PC-9 (cell line): ENCODE measurements at regions not wholly inside any gene's neighbourhood (a gene's known extent, or its start where the extent isn't known, plus 50 kb on each side); places are given as distances from the start of the nearest gene placed in this dataset.
"Not testable (repeated sequence)": the region's sequence is repeated elsewhere in the genome, so short reads cannot be mapped to it uniquely, and the experiment has no call there.

Experiments
- BruUV-seq: library from RNA; stranded (reverse); fragments of 400-500 nt; replicated peaks from 2 replicates; lab custom pipeline; 2021; lab: Mats Ljungman, UMichigan
- CTCF ChIA-PET: fragments of 300-600 bp; sonication (Branson Sonifier 250); formaldehyde crosslinking; loops from one replicate; lab custom pipeline; 2022; ENCODE audit warnings: antibody characterized with exemption; lab: Charles Lee
- POLR2A ChIA-PET: fragments of 300-600 bp; sonication (Branson Sonifier 250); formaldehyde crosslinking; loops from one replicate; lab custom pipeline; 2022; ENCODE audit warnings: antibody characterized with exemption; ENCODE audit not compliant: unreplicated experiment; lab: Charles Lee
- DNase-seq, 2 experiments: peaks; one replicate each; pipeline versions ENCODE4 v3.0.0 to v3.0.0-alpha.2; 2015 to 2022; ENCODE audit warnings: mixed read lengths in 1 of 2
- H2AFZ ChIP-seq: fragments of 200-600 bp; sonication (generic); 2 replicates; pipeline ENCODE4 v1.8.1; 2017; ENCODE audit warnings: antibody characterized with exemption
- H3F3A ChIP-seq: fragments of 200-600 bp; sonication (generic); 2 replicates; pipeline ENCODE4 v1.8.1; 2017; ENCODE audit warnings: antibody characterized with exemption, mild to moderate bottlenecking, low read depth; ENCODE audit not compliant: insufficient read depth
- H3K27ac ChIP-seq: fragments of 200-600 bp; sonication (generic); 2 replicates; pipeline ENCODE4 v1.6.1; 2016; ENCODE audit warnings: mixed run types
- H3K27me3 ChIP-seq: fragments of 200-600 bp; sonication (generic); 2 replicates; pipeline ENCODE4 v1.6.1; 2016; ENCODE audit warnings: low read depth, mixed run types; ENCODE audit not compliant: insufficient read depth
- H3K36me3 ChIP-seq: fragments of 200-600 bp; sonication (generic); 2 replicates; pipeline ENCODE4 v1.6.1; 2016; ENCODE audit warnings: low read depth, mixed run types
- H3K4me1 ChIP-seq: fragments of 200-600 bp; sonication (generic); replicated peaks from 2 replicates; pipeline ENCODE4 v1.6.1; 2016; ENCODE audit warnings: mixed run types; ENCODE audit not compliant: insufficient read depth
- H3K4me2 ChIP-seq: fragments of 200-600 bp; sonication (generic); 2 replicates; pipeline ENCODE4 v1.6.1; 2017; ENCODE audit warnings: mixed run types
- H3K4me3 ChIP-seq: fragments of 200-600 bp; sonication (generic); 2 replicates; pipeline ENCODE4 v1.6.1; 2016; ENCODE audit warnings: mixed run types
- H3K79me2 ChIP-seq: fragments of 200-600 bp; sonication (generic); 2 replicates; pipeline ENCODE4 v1.6.1; 2017; ENCODE audit warnings: low read depth, mixed run types
- H3K9me2 ChIP-seq: fragments of 200-600 bp; sonication (generic); 2 replicates; pipeline ENCODE4 v1.8.1; 2017; ENCODE audit warnings: mild to moderate bottlenecking; ENCODE audit not compliant: insufficient read depth
- H3K9me3 ChIP-seq: fragments of 200-600 bp; sonication (generic); 2 replicates; pipeline ENCODE4 v1.8.1; 2016; ENCODE audit warnings: low read depth; ENCODE audit not compliant: insufficient read depth
- H4K20me1 ChIP-seq: fragments of 200-600 bp; sonication (generic); 2 replicates; pipeline ENCODE4 v1.8.1; 2017; ENCODE audit not compliant: insufficient read depth
- CTCF ChIP-seq: fragments of 200-600 bp; sonication (generic); conservative IDR thresholded peaks from 2 replicates; pipeline ENCODE4 v1.6.1; 2017; ENCODE audit warnings: mixed run types, antibody characterized with exemption, mild to moderate bottlenecking, moderate library complexity
- EZH2 ChIP-seq: fragments of 200-600 bp; sonication (generic); IDR thresholded peaks from 2 replicates; pipeline ENCODE4 v1.8.0; 2017; ENCODE audit warnings: antibody characterized with exemption, low read depth
- intact Hi-C: fragments of 100-400 bp; cut with micrococcal nuclease; formaldehyde crosslinking; loops from one replicate; pipeline ENCODE4 v1.10.0; 2022; ENCODE audit not compliant: unreplicated experiment

GRCh38 chr1:83125456-83125855 lies 873.5 kb downstream of the TTLL7 start:
- Histone ChIP-seq H3K27ac (no peak overlapping the region), H3K9me2 (peaks cover 8% of the 10 kb centered on the region; the same call in 1 of the 2 replicates), H3K79me2 (no peaks in the 10 kb centered on the region), H2AFZ (no peak overlapping the region), H3K4me2 (no peak overlapping the region), H4K20me1 (no peaks in the 10 kb centered on the region), H3K4me3 (no peak overlapping the region), H3K9me3 (no peaks in the 10 kb centered on the region), H3K4me1 (no peaks in the 10 kb centered on the region), H3K36me3 (no peaks in the 10 kb centered on the region), H3F3A (no peaks in the 10 kb centered on the region), H3K27me3 (no peaks in the 10 kb centered on the region)
- CTCF ChIA-PET = no interaction called here
- TF ChIP-seq EZH2 (no peak), CTCF (no peak)
- no peak for DNase-seq
- intact Hi-C loops = no loop called here
- POLR2A ChIA-PET = no interaction called here
- BruUV-seq = no TSS peak

GRCh38 chr1:83123019-83123418 lies 875.9 kb downstream of the TTLL7 start:
- intact Hi-C loops = no loop called here
- Histone ChIP-seq H2AFZ (no peak overlapping the region), H3F3A (no peaks in the 10 kb centered on the region), H3K36me3 (no peaks in the 10 kb centered on the region), H3K4me1 (no peaks in the 10 kb centered on the region), H3K27ac (no peak overlapping the region), H3K9me3 (no peaks in the 10 kb centered on the region), H3K4me3 (no peak overlapping the region), H3K79me2 (no peaks in the 10 kb centered on the region), H3K9me2 (peaks cover 8% of the 10 kb centered on the region; the same call in 1 of the 2 replicates), H4K20me1 (no peaks in the 10 kb centered on the region), H3K27me3 (no peaks in the 10 kb centered on the region), H3K4me2 (no peak overlapping the region)
- DNase-seq = no peak
- ChIA-PET CTCF (no interaction called here), POLR2A (no interaction called here)
- TF ChIP-seq EZH2 (no peak), CTCF (no peak)
- no TSS peak for BruUV-seq

GRCh38 chr1:83118472-83118871 lies 880.5 kb downstream of the TTLL7 start:
- H3K9me2 ChIP-seq = no peaks in the 10 kb centered on the region
- H3K9me3 ChIP-seq = no peaks in the 10 kb centered on the region
- intact Hi-C loops = no loop called here
- H3F3A ChIP-seq = no peaks in the 10 kb centered on the region
- no peak overlapping the region for H2AFZ ChIP-seq
- no peaks in the 10 kb centered on the region for H3K79me2 ChIP-seq
- no peak for TF ChIP-seq EZH2
- no peak for TF ChIP-seq CTCF
- POLR2A ChIA-PET = interaction anchor here (0.6 kb wide), 1 partner anchor 1918 kb away, joined by 3 read pairs; no protein-coding TSS in a partner anchor
- no peaks in the 10 kb centered on the region for H3K27me3 ChIP-seq
- no peak overlapping the region for H3K27ac ChIP-seq
- no peak overlapping the region for H3K4me2 ChIP-seq
- no peaks in the 10 kb centered on the region for H4K20me1 ChIP-seq
- H3K36me3 ChIP-seq = no peaks in the 10 kb centered on the region
- DNase-seq = no peak
- no TSS peak for BruUV-seq
- no peak overlapping the region for H3K4me3 ChIP-seq
- H3K4me1 ChIP-seq = no peaks in the 10 kb centered on the region
- CTCF ChIA-PET = no interaction called here

GRCh38 chr1:83117030-83117429 lies 881.9 kb downstream of the TTLL7 start:
- H3K9me2 ChIP-seq, H3K27me3 ChIP-seq, H3K79me2 ChIP-seq, H3K36me3 ChIP-seq, H2AFZ ChIP-seq, POLR2A ChIA-PET, DNase-seq, intact Hi-C loops, H3K27ac ChIP-seq, H3F3A ChIP-seq, H3K4me3 ChIP-seq, CTCF ChIA-PET, H3K4me2 ChIP-seq, H3K9me3 ChIP-seq, H3K4me1 ChIP-seq, BruUV-seq, H4K20me1 ChIP-seq: not testable (repeated sequence)
